ENCODE measurements at regions not wholly inside any gene's neighbourhood (a gene's known extent, or its start where the extent isn't known, plus 50 kb on each side); places are given as distances from the start of the nearest gene placed in this dataset.

DNA sequence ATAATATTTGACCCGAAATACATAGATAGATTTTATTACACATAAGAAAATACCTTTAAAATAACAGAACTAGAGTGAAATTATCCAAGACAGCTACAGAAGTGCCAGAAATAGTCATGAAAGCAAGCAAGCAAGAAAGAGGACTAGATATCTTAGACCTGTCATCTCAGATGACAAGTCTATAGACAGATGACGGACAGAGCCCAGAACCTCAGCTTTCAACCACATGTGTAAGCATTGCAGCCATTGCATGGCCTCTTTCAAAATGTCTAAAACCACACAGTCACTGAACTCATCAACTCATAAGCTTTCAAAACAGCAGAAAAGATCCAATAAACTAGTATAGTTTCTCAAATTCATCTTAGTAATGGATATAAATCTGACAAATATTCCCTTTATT, 59.8 kb upstream of the FHIT start:
- Histone ChIP-seq H3K36me3 (ENCODE audit: control insufficient read depth in 2 of 2, insufficient read depth in 2 of 2, low read length in 1 of 2) (no peaks in the 10 kb centered on the region), H3K27ac (ENCODE audit: low read depth in 1 of 2, low read length in 1 of 2) (no peak overlapping the region)
- WGBS = 94% methylated on average over 2 of the region's 2 CpGs

DNA sequence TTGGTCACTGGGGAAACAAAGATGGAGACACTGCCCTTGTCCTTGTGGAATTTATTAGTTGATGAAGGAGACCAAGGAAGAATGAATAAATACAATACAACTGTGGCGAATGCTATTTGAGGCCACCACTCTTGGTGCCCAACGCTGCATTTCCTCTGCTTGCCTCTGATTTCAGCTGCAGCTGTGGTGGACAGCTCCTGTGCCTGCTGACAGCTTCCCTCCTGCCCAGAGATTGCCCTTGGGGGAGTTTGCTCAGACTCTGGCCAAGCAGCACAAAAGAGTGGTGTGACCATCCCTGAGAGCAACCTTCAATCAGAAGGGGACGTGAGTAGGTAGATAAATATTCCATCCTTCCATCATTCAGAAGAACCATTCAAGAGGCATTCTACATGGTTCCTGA, 64.6 kb upstream of the FHIT start:
- Histone ChIP-seq H3K4me3 (ENCODE audit: low read length in 2 of 2) (no peak overlapping the region), H3K4me1 (ENCODE audit: control insufficient read depth in 2 of 2, insufficient read depth in 2 of 2, low read length in 2 of 2) (no peaks in the 10 kb centered on the region), H3K9me3 (ENCODE audit: control insufficient read depth in 2 of 2, insufficient read depth in 1 of 2, low read length in 1 of 2) (no peaks in the 10 kb centered on the region), H3K36me3 (ENCODE audit: control insufficient read depth in 2 of 2, insufficient read depth in 2 of 2, low read length in 1 of 2) (no peaks in the 10 kb centered on the region), H3K27ac (ENCODE audit: low read depth in 1 of 2, low read length in 1 of 2) (no peak overlapping the region), H3K27me3 (ENCODE audit: control insufficient read depth in 2 of 2, insufficient read depth in 1 of 2, low read length in 1 of 2) (no peaks in the 10 kb centered on the region)
- DNase-seq (ENCODE audit: low read depth in 6 of 9, low spot score in 9 of 9) = peak in 2 of 9 donors; percentile 6
- 55% methylated on average over 3 of the region's 3 CpGs for WGBS

More for the DNA sequence above, 59.8 kb upstream of the FHIT start:
- Histone ChIP-seq H3K9me3 (ENCODE audit: control insufficient read depth in 2 of 2, insufficient read depth in 1 of 2, low read length in 1 of 2) (no peaks in the 10 kb centered on the region), H3K27me3 (ENCODE audit: control insufficient read depth in 2 of 2, insufficient read depth in 1 of 2, low read length in 1 of 2) (no peaks in the 10 kb centered on the region), H3K4me3 (ENCODE audit: low read length in 2 of 2) (no peak overlapping the region), H3K4me1 (ENCODE audit: control insufficient read depth in 2 of 2, insufficient read depth in 2 of 2, low read length in 2 of 2) (no peaks in the 10 kb centered on the region)
- DNase-seq (ENCODE audit: low read depth in 6 of 9, low spot score in 9 of 9) = no peak

DNA sequence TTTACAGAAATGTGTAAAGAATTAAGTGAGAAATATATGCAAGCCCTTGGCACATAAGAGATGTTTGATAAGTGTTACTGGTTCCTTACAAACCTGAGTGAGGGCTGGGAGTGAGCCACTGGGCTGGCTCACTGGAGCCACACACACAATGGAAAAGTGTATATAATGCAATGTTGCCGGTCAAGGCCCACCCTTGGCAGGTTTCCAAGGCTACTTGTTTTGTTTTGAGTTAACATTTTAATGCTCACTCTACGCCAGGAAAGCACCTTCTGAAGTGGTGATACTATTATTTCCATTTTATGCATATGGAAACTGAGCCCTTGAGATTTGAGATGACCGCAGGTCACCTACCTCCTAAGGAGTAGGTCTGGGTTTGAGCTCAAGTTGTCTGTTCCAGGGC, 71.8 kb upstream of the FHIT start:
- no peak for DNase-seq (ENCODE audit: low read depth in 6 of 9, low spot score in 9 of 9)
- Histone ChIP-seq H3K27me3 (ENCODE audit: control insufficient read depth in 2 of 2, insufficient read depth in 1 of 2, low read length in 1 of 2) (no peaks in the 10 kb centered on the region), H3K4me1 (ENCODE audit: control insufficient read depth in 2 of 2, insufficient read depth in 2 of 2, low read length in 2 of 2) (no peaks in the 10 kb centered on the region), H3K9me3 (ENCODE audit: control insufficient read depth in 2 of 2, insufficient read depth in 1 of 2, low read length in 1 of 2) (no peaks in the 10 kb centered on the region), H3K4me3 (ENCODE audit: low read length in 2 of 2) (no peak overlapping the region), H3K27ac (ENCODE audit: low read depth in 1 of 2, low read length in 1 of 2) (no peak overlapping the region), H3K36me3 (ENCODE audit: control insufficient read depth in 2 of 2, insufficient read depth in 2 of 2, low read length in 1 of 2) (no peaks in the 10 kb centered on the region)
- 94% methylated on average over 3 of the region's 3 CpGs for WGBS

DNA sequence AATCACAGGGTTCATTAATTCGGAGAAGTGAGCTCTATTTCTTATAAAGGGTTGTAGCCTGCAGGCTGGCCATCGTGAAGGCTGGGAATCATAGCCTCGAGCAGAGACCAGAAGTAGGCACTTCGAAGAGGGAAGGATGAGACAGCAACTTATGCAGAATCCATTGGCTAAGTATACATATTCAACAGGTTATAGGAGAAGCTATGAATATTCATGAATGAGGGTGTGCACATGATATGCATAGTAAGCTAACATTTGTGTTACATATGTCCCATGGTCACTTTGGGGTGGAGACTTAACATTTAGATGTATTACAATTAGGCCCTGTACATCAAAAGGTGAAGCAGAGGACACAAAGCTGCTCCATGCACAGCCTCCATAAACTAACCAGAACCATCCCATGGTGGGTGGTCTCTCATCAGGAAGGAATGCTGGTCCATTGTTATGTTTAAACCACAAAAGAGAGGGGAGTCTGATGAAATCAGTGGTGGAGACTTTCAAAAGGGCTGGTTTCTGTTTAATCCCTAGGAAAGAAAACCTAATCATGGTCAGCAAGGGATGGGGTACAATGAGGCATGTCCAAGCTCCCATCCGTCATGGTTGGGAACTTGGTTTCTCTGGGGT, 80.8 kb upstream of the FHIT start:
- no peaks in the 10 kb centered on the region for H3K9me3 ChIP-seq (ENCODE audit: control insufficient read depth in 2 of 2, insufficient read depth in 1 of 2, low read length in 1 of 2)
- DNase-seq (ENCODE audit: low read depth in 6 of 9, low spot score in 9 of 9) = no peak
- H3K27ac ChIP-seq (ENCODE audit: low read depth in 1 of 2, low read length in 1 of 2) = no peak overlapping the region
- no peaks in the 10 kb centered on the region for H3K27me3 ChIP-seq (ENCODE audit: control insufficient read depth in 2 of 2, insufficient read depth in 1 of 2, low read length in 1 of 2)
- H3K4me3 ChIP-seq (ENCODE audit: low read length in 2 of 2) = no peak overlapping the region
- 97% methylated on average over 5 of the region's 5 CpGs for whole genome bisulfite sequencing
- H3K4me1 ChIP-seq (ENCODE audit: control insufficient read depth in 2 of 2, insufficient read depth in 2 of 2, low read length in 2 of 2) = no peaks in the 10 kb centered on the region
- H3K36me3 ChIP-seq (ENCODE audit: control insufficient read depth in 2 of 2, insufficient read depth in 2 of 2, low read length in 1 of 2) = no peaks in the 10 kb centered on the region

DNA sequence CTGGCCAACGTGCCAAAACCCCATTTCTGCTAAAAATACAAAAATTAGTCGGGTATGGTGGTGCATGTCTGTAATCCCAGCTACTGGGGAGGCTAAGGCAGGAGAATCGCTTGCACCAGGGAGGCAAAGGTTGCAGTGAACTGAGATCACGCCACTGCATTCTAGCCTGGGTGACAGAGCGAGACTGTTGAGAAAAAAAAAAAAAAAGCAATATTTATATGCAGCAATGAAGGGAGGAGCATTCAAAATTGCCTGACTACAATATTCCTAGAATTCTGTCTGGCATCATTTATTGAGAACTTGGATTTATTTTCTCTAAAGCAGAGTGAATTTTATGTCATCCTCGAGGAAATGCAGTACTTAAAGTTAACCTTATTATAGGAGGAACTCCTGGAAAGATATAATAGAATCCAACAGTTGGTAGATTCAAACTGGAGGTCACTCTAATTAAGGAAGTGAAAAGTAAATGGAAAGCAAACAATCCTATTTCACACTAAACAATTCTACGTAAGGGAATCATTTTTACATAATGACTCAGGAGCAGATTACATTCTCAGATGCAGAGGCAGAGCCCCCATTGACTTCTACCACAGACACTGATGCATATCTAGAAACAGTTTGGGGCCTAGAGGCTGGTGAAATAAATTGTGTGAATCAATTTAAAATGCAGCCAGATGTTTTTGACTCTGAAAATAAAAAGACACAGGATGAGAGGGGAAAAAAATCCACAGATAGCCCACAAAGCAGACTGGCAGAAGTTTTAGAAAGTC, 82.1 kb upstream of the FHIT start:
- H3K27me3 ChIP-seq (ENCODE audit: control insufficient read depth in 2 of 2, insufficient read depth in 1 of 2, low read length in 1 of 2) = no peaks in the 10 kb centered on the region

DNA sequence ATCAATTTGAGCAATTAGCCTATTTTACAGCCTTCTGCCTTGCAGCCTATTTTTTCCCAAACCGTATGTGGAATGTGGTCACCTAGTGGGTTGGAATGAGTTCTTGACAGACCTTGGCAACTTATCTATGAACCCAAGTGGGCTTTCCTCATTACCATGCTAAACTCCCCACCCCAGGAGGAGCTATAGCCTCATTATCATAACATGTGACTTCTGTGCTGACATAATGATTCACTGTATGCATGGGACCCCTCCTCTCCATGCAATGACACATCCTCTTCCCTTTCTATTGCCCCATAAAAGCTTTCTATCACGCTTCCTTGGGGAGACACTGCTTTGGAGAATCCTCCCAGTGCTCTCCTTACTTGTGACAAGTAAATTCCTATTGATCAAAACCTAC, 83.5 kb upstream of the FHIT start:
- over 99% methylated on average over 2 of the region's 2 CpGs for WGBS
- Histone ChIP-seq H3K4me3 (ENCODE audit: low read length in 2 of 2) (no peak overlapping the region), H3K9me3 (ENCODE audit: control insufficient read depth in 2 of 2, insufficient read depth in 1 of 2, low read length in 1 of 2) (no peaks in the 10 kb centered on the region), H3K27me3 (ENCODE audit: control insufficient read depth in 2 of 2, insufficient read depth in 1 of 2, low read length in 1 of 2) (no peaks in the 10 kb centered on the region), H3K27ac (ENCODE audit: low read depth in 1 of 2, low read length in 1 of 2) (no peak overlapping the region), H3K4me1 (ENCODE audit: control insufficient read depth in 2 of 2, insufficient read depth in 2 of 2, low read length in 2 of 2) (no peaks in the 10 kb centered on the region), H3K36me3 (ENCODE audit: control insufficient read depth in 2 of 2, insufficient read depth in 2 of 2, low read length in 1 of 2) (no peaks in the 10 kb centered on the region)
- no peak for DNase-seq (ENCODE audit: low read depth in 6 of 9, low spot score in 9 of 9)

More for the DNA sequence above, 82.1 kb upstream of the FHIT start:
- H3K27ac ChIP-seq (ENCODE audit: low read depth in 1 of 2, low read length in 1 of 2) = no peak overlapping the region
- H3K4me1 ChIP-seq (ENCODE audit: control insufficient read depth in 2 of 2, insufficient read depth in 2 of 2, low read length in 2 of 2) = no peaks in the 10 kb centered on the region
- no peaks in the 10 kb centered on the region for H3K36me3 ChIP-seq (ENCODE audit: control insufficient read depth in 2 of 2, insufficient read depth in 2 of 2, low read length in 1 of 2)
- no peak for DNase-seq (ENCODE audit: low read depth in 6 of 9, low spot score in 9 of 9)
- no peaks in the 10 kb centered on the region for H3K9me3 ChIP-seq (ENCODE audit: control insufficient read depth in 2 of 2, insufficient read depth in 1 of 2, low read length in 1 of 2)
- H3K4me3 ChIP-seq (ENCODE audit: low read length in 2 of 2) = no peak overlapping the region
- 91% methylated on average over 7 of the region's 7 CpGs for WGBS

DNA sequence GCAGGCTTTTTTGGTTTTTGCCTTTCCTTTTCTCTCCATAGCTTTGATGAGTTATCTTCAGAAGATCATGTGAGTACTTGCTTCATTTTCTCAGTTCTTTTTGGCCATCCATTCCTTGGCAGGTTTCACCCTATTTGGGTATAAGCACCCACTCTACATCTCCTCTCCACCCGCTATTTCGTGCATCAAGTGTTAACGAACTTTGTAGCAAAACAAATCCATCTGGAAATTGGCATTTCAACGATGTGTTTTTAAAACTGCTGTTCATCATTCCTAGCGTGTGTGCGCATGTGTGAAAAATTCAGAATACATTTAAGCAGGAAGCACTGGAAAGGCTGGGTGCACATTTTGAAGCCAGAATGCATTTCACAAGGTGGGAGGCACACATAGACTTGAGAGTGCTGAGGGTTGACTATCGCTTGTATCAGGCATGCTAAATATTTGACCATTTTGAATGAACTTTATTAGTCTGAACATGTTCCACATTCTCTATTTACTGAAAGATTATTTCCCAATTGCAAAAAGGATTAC, 89.7 kb upstream of the FHIT start:
- Histone ChIP-seq H3K4me3 (ENCODE audit: low read length in 2 of 2) (no peak overlapping the region), H3K9me3 (ENCODE audit: control insufficient read depth in 2 of 2, insufficient read depth in 1 of 2, low read length in 1 of 2) (no peaks in the 10 kb centered on the region), H3K36me3 (ENCODE audit: control insufficient read depth in 2 of 2, insufficient read depth in 2 of 2, low read length in 1 of 2) (no peaks in the 10 kb centered on the region), H3K4me1 (ENCODE audit: control insufficient read depth in 2 of 2, insufficient read depth in 2 of 2, low read length in 2 of 2) (no peaks in the 10 kb centered on the region), H3K27me3 (ENCODE audit: control insufficient read depth in 2 of 2, insufficient read depth in 1 of 2, low read length in 1 of 2) (no peaks in the 10 kb centered on the region), H3K27ac (ENCODE audit: low read depth in 1 of 2, low read length in 1 of 2) (no peak overlapping the region)
- 96% methylated on average over 7 of the region's 7 CpGs for WGBS
- no peak for DNase-seq (ENCODE audit: low read depth in 6 of 9, low spot score in 9 of 9)

DNA sequence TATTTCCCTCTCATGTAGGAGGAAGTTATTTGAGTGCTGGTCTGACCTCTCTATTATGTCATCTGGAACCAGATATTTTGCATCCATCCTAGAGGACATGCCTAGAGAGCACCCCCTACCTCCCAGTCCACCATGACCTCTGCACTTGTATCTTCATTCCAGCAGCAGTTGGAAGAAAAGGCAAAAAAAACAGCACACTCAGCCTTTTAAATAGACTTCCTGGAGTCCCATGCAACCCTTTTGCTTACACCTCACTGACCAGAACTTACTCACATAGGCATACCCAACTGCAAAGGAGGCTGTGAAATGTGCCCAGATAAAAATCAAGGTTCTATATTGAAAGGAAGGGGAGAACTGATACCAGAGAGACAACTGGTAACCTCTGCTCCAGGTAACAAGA, 92.3 kb upstream of the FHIT start:
- no peak for DNase-seq (ENCODE audit: low read depth in 6 of 9, low spot score in 9 of 9)
- H3K27me3 ChIP-seq (ENCODE audit: control insufficient read depth in 2 of 2, insufficient read depth in 1 of 2, low read length in 1 of 2) = no peaks in the 10 kb centered on the region
- no peaks in the 10 kb centered on the region for H3K9me3 ChIP-seq (ENCODE audit: control insufficient read depth in 2 of 2, insufficient read depth in 1 of 2, low read length in 1 of 2)
- H3K27ac ChIP-seq (ENCODE audit: low read depth in 1 of 2, low read length in 1 of 2) = no peak overlapping the region
- no peaks in the 10 kb centered on the region for H3K36me3 ChIP-seq (ENCODE audit: control insufficient read depth in 2 of 2, insufficient read depth in 2 of 2, low read length in 1 of 2)
- no peak overlapping the region for H3K4me3 ChIP-seq (ENCODE audit: low read length in 2 of 2)
- H3K4me1 ChIP-seq (ENCODE audit: control insufficient read depth in 2 of 2, insufficient read depth in 2 of 2, low read length in 2 of 2) = no peaks in the 10 kb centered on the region

DNA sequence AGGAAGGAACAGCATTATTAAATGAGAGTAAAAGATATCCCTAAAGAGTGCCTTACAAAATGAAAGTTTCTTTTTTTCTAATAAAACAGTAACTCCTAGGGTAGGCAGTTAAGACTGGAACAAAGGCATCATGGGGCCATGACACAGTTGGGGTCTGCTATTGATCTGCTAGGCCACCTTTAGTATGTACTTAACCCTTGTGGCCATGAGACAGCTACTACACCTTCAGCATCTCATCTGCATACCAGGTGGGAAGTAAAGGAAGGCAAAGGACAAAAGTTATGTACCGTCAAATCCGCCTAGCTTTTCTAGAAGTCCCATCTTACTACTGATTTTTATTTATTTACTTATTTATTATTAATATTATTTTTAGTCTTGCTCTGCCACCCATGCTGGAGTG, 93.8 kb upstream of the FHIT start:
- Histone ChIP-seq H3K4me1 (ENCODE audit: control insufficient read depth in 2 of 2, insufficient read depth in 2 of 2, low read length in 2 of 2) (no peaks in the 10 kb centered on the region), H3K27ac (ENCODE audit: low read depth in 1 of 2, low read length in 1 of 2) (no peak overlapping the region), H3K36me3 (ENCODE audit: control insufficient read depth in 2 of 2, insufficient read depth in 2 of 2, low read length in 1 of 2) (no peaks in the 10 kb centered on the region), H3K9me3 (ENCODE audit: control insufficient read depth in 2 of 2, insufficient read depth in 1 of 2, low read length in 1 of 2) (no peaks in the 10 kb centered on the region), H3K4me3 (ENCODE audit: low read length in 2 of 2) (no peak overlapping the region), H3K27me3 (ENCODE audit: control insufficient read depth in 2 of 2, insufficient read depth in 1 of 2, low read length in 1 of 2) (no peaks in the 10 kb centered on the region)
- no peak for DNase-seq (ENCODE audit: low read depth in 6 of 9, low spot score in 9 of 9)
- WGBS = 97% methylated on average over 2 of the region's 2 CpGs

Measured in thymus (tissue), 11 donors.